ENCODE measurements at regions not wholly inside any gene's neighbourhood (a gene's known extent, or its start where the extent isn't known, plus 50 kb on each side); places are given as distances from the start of the nearest gene placed in this dataset.

- Histone ChIP-seq H4K20me1 (ENCODE audit: insufficient read depth, low read length) (no peaks in the 10 kb centered on the region), H3K36me3 (ENCODE audit: insufficient read depth, low read length) (no peaks in the 10 kb centered on the region), H2AFZ (ENCODE audit: low read depth, low read length) (no peak overlapping the region), H3K4me2 (ENCODE audit: low read length) (no peak overlapping the region), H3K27ac (ENCODE audit: low read depth, low read length) (no peak overlapping the region), H3K9me3 (ENCODE audit: insufficient read depth, low read depth, low read length) (peaks cover 7% of the 10 kb centered on the region), H3K9ac (ENCODE audit: low read length) (no peak overlapping the region), H3K4me3 (ENCODE audit: insufficient read depth, low read depth, low read length) (no peak overlapping the region), H3K4me1 (ENCODE audit: insufficient read depth, low read length) (no peaks in the 10 kb centered on the region), H3K27me3 (ENCODE audit: insufficient read depth, low read length) (no peaks in the 10 kb centered on the region), H3K79me2 (ENCODE audit: insufficient read depth, low read length) (no peaks in the 10 kb centered on the region)
- no peak for FAIRE-seq
- no peaks in the 10 kb centered on the region for H3K36me3 Mint-ChIP-seq (ENCODE audit: low read depth, unreplicated experiment)
- H3K4me3 Mint-ChIP-seq (ENCODE audit: unreplicated experiment) = no peak overlapping the region
- peaks cover 19% of the 10 kb centered on the region for H3K9me3 Mint-ChIP-seq (ENCODE audit: unreplicated experiment)
- DNase-seq (ENCODE audit: low read depth) = no peak
- no peak for TF ChIP-seq EZH2 (IDR thresholded peaks at IDR 0.05; ENCODE audit: insufficient read depth, low read length)
- TF ChIP-seq, protein P1, sequence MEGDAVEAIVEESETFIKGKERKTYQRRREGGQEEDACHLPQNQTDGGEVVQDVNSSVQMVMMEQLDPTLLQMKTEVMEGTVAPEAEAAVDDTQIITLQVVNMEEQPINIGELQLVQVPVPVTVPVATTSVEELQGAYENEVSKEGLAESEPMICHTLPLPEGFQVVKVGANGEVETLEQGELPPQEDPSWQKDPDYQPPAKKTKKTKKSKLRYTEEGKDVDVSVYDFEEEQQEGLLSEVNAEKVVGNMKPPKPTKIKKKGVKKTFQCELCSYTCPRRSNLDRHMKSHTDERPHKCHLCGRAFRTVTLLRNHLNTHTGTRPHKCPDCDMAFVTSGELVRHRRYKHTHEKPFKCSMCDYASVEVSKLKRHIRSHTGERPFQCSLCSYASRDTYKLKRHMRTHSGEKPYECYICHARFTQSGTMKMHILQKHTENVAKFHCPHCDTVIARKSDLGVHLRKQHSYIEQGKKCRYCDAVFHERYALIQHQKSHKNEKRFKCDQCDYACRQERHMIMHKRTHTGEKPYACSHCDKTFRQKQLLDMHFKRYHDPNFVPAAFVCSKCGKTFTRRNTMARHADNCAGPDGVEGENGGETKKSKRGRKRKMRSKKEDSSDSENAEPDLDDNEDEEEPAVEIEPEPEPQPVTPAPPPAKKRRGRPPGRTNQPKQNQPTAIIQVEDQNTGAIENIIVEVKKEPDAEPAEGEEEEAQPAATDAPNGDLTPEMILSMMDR (IDR thresholded peaks at IDR 0.05; ENCODE audit: insufficient read depth, low read depth, low read length) = no peak
- no peaks in the 10 kb centered on the region for H3K4me1 Mint-ChIP-seq (ENCODE audit: low read depth, unreplicated experiment)
- no peak overlapping the region for H3K27ac Mint-ChIP-seq (ENCODE audit: unreplicated experiment)
- H3K27me3 Mint-ChIP-seq (ENCODE audit: low read depth, unreplicated experiment) = no peaks in the 10 kb centered on the region
Observed at GRCh38 chr17:11094331-11094730, 146.7 kb upstream of the SHISA6 start.

DNA sequence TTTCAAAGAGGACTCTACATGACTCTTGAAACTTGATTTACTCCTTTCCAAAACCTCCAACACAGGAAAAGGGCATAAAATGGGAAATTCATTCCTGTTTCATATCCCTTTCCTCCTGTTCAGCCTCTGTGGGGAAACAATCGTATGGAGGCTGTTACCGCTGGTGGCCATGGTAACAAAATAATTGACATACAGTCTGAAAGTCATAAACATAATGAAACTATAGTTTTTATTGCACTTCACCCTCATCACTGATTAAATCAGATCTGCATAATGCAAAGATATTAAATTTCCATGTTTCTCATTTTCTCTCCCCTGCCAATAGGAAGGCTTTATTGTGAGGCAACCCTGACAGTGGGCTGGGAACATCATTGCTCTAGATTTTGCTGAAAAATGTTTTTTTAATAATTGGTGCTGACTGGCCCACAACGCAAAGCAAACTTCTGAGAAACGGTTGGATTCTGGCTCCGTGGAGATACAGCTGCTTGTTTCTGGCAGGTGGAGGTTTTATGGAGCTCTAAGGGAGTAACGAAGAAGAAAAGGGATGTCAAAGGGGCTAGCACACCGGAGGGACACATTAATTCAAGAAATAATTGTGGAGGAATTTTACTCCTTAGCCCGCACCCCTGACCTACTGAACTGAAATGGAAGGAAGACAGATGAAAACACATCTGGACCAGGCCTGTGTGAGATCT, 154.2 kb upstream of the SHISA6 start:
- TF ChIP-seq EZH2 (IDR thresholded peaks at IDR 0.05; ENCODE audit: insufficient read depth, low read length) = no peak
- TF ChIP-seq, protein P1 (IDR thresholded peaks at IDR 0.05; ENCODE audit: insufficient read depth, low read depth, low read length) = no peak
- Mint-ChIP-seq H3K27me3 (ENCODE audit: low read depth, unreplicated experiment) (no peaks in the 10 kb centered on the region), H3K4me3 (ENCODE audit: unreplicated experiment) (no peak overlapping the region), H3K9me3 (ENCODE audit: unreplicated experiment) (peaks cover 9% of the 10 kb centered on the region), H3K4me1 (ENCODE audit: low read depth, unreplicated experiment) (no peaks in the 10 kb centered on the region), H3K27ac (ENCODE audit: unreplicated experiment) (no peak overlapping the region), H3K36me3 (ENCODE audit: low read depth, unreplicated experiment) (no peaks in the 10 kb centered on the region)
- Histone ChIP-seq H3K27me3 (ENCODE audit: insufficient read depth, low read length) (no peaks in the 10 kb centered on the region), H2AFZ (ENCODE audit: low read depth, low read length) (no peak overlapping the region), H3K79me2 (ENCODE audit: insufficient read depth, low read length) (no peaks in the 10 kb centered on the region), H3K27ac (ENCODE audit: low read depth, low read length) (no peak overlapping the region), H3K36me3 (ENCODE audit: insufficient read depth, low read length) (no peaks in the 10 kb centered on the region), H4K20me1 (ENCODE audit: insufficient read depth, low read length) (no peaks in the 10 kb centered on the region), H3K4me2 (ENCODE audit: low read length) (no peak overlapping the region), H3K9ac (ENCODE audit: low read length) (no peak overlapping the region), H3K9me3 (ENCODE audit: insufficient read depth, low read depth, low read length) (peaks cover 3% of the 10 kb centered on the region), H3K4me3 (ENCODE audit: insufficient read depth, low read depth, low read length) (no peak overlapping the region), H3K4me1 (ENCODE audit: insufficient read depth, low read length) (no peaks in the 10 kb centered on the region)
- DNase-seq (ENCODE audit: low read depth) = no peak
- FAIRE-seq = no peak

DNA sequence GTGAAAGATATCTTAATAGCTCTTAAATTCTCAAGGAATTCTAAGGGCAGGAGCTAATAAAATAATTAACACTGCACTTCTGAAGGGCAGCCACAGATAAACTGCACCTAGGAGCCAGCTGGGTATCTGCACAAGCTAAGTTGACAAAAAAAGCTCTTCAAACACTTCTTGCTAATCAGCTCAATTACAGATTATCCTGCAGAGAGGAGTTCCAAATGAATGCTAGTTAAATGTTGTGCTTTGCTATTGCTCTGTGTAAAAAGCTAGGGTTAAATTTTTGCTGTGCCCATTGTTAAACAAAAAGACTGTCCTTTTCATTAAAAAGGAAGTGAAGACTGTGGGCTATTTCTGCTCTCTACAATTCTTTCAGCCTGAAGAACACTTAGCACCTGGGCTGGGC, 158.5 kb upstream of the SHISA6 start:
- Mint-ChIP-seq H3K4me3 (ENCODE audit: unreplicated experiment) (no peak overlapping the region), H3K9me3 (ENCODE audit: unreplicated experiment) (peaks cover 3% of the 10 kb centered on the region), H3K36me3 (ENCODE audit: low read depth, unreplicated experiment) (no peaks in the 10 kb centered on the region), H3K27ac (ENCODE audit: unreplicated experiment) (no peak overlapping the region), H3K4me1 (ENCODE audit: low read depth, unreplicated experiment) (no peaks in the 10 kb centered on the region), H3K27me3 (ENCODE audit: low read depth, unreplicated experiment) (no peaks in the 10 kb centered on the region)
- Histone ChIP-seq H4K20me1 (ENCODE audit: insufficient read depth, low read length) (no peaks in the 10 kb centered on the region), H3K9me3 (ENCODE audit: insufficient read depth, low read depth, low read length) (peaks cover 3% of the 10 kb centered on the region), H2AFZ (ENCODE audit: low read depth, low read length) (no peak overlapping the region), H3K4me2 (ENCODE audit: low read length) (no peak overlapping the region), H3K79me2 (ENCODE audit: insufficient read depth, low read length) (no peaks in the 10 kb centered on the region), H3K36me3 (ENCODE audit: insufficient read depth, low read length) (no peaks in the 10 kb centered on the region), H3K4me3 (ENCODE audit: insufficient read depth, low read depth, low read length) (no peak overlapping the region), H3K27ac (ENCODE audit: low read depth, low read length) (no peak overlapping the region), H3K9ac (ENCODE audit: low read length) (no peak overlapping the region), H3K27me3 (ENCODE audit: insufficient read depth, low read length) (no peaks in the 10 kb centered on the region), H3K4me1 (ENCODE audit: insufficient read depth, low read length) (no peaks in the 10 kb centered on the region)
- TF ChIP-seq, protein P1 (IDR thresholded peaks at IDR 0.05; ENCODE audit: insufficient read depth, low read depth, low read length) = no peak
- TF ChIP-seq EZH2 (IDR thresholded peaks at IDR 0.05; ENCODE audit: insufficient read depth, low read length) = no peak
- FAIRE-seq (no peak), DNase-seq (ENCODE audit: low read depth) (no peak)
